Common myeloid progenitor, CD34-positive (primary cell): ENCODE measurements at regions not wholly inside any gene's neighbourhood (a gene's known extent, or its start where the extent isn't known, plus 50 kb on each side); places are given as distances from the start of the nearest gene placed in this dataset.
A peak's percentile ranks its signal among the peaks of the same experiment; 100 is the strongest.

Experiments
- CTCF ChIA-PET: fragments of 350-600 bp; sonication (Branson Sonifier 250); formaldehyde crosslinking; loops from one replicate; lab custom pipeline; 2021; ENCODE audit warnings: antibody characterized with exemption; lab: Charles Lee
- POLR2A ChIA-PET: fragments of 350-600 bp; sonication (Branson Sonifier 250); formaldehyde crosslinking; loops from one replicate; lab custom pipeline; 2021; ENCODE audit warnings: antibody characterized with exemption; lab: Charles Lee
- DNase-seq, 3 donors: peaks; one replicate each; pipeline versions ENCODE4 v3.0.0 to v3.0.0-alpha.2; 2013
- H3K27ac ChIP-seq, 2 experiments: 1 replicate in 1 of 2; 2 replicates in 1 of 2; pipeline ENCODE4 v1.7.0; 2013; ENCODE audit warnings: inconsistent platforms in 2 of 2, low read length in 2 of 2, mild to moderate bottlenecking in 2 of 2, low read depth in 1 of 2, moderate library complexity in 1 of 2; ENCODE audit not compliant: severe bottlenecking in 2 of 2, insufficient read depth in 1 of 2, poor library complexity in 1 of 2
- H3K27me3 ChIP-seq, 5 experiments: replicated peaks in 2 of 5; 1 replicate in 3 of 5; 2 replicates in 2 of 5; pipeline versions ENCODE4 v1.6.1 to v1.7.0; 2013; ENCODE audit warnings: low read length in 4 of 5, mild to moderate bottlenecking in 2 of 5, moderate library complexity in 2 of 5, inconsistent platforms in 1 of 5; ENCODE audit not compliant: insufficient read depth in 5 of 5, control insufficient read depth in 4 of 5
- H3K36me3 ChIP-seq, 4 experiments: 1 replicate in 2 of 4; 2 replicates in 2 of 4; pipeline versions ENCODE4 v1.6.1 to v1.7.0; 2013; ENCODE audit warnings: low read length in 3 of 4, control low read depth in 1 of 4, mild to moderate bottlenecking in 1 of 4; ENCODE audit not compliant: control insufficient read depth in 4 of 4, insufficient read depth in 4 of 4
- H3K4me1 ChIP-seq, 4 experiments: 1 replicate in 3 of 4; 2 replicates in 1 of 4; pipeline versions ENCODE4 v1.6.1 to v1.7.1; 2013; ENCODE audit warnings: low read length in 3 of 4, mild to moderate bottlenecking in 3 of 4, control low read depth in 1 of 4, inconsistent platforms in 1 of 4, moderate library complexity in 1 of 4; ENCODE audit not compliant: control insufficient read depth in 4 of 4, insufficient read depth in 4 of 4; ENCODE audit errors: control extremely low read depth in 1 of 4
- H3K4me3 ChIP-seq, 7 experiments: 1 replicate in 4 of 7; 2 replicates in 3 of 7; pipeline versions ENCODE4 v1.5.1 to v1.7.0; 2013; ENCODE audit warnings: mild to moderate bottlenecking in 7 of 7, low read length in 6 of 7, moderate library complexity in 6 of 7, inconsistent platforms in 2 of 7, low read depth in 2 of 7, control low read depth in 1 of 7; ENCODE audit not compliant: insufficient read depth in 4 of 7, control insufficient read depth in 1 of 7; ENCODE audit errors: extremely low read depth in 1 of 7
- H3K9me3 ChIP-seq, 5 experiments: 1 replicate in 4 of 5; 2 replicates in 1 of 5; pipeline versions ENCODE4 v1.6.1 to v1.7.1; 2013; ENCODE audit warnings: low read length in 4 of 5, mild to moderate bottlenecking in 2 of 5, inconsistent platforms in 1 of 5, low read depth in 1 of 5, moderate library complexity in 1 of 5; ENCODE audit not compliant: control insufficient read depth in 4 of 5, insufficient read depth in 2 of 5; ENCODE audit errors: control extremely low read depth in 1 of 5
- WGBS: methylation state at CpG from one replicate; pipeline ENCODE4 v1.1.5; 2013; ENCODE audit not compliant: insufficient coverage; 5-methylcytosine and 5-hydroxymethylcytosine counted together

DNA sequence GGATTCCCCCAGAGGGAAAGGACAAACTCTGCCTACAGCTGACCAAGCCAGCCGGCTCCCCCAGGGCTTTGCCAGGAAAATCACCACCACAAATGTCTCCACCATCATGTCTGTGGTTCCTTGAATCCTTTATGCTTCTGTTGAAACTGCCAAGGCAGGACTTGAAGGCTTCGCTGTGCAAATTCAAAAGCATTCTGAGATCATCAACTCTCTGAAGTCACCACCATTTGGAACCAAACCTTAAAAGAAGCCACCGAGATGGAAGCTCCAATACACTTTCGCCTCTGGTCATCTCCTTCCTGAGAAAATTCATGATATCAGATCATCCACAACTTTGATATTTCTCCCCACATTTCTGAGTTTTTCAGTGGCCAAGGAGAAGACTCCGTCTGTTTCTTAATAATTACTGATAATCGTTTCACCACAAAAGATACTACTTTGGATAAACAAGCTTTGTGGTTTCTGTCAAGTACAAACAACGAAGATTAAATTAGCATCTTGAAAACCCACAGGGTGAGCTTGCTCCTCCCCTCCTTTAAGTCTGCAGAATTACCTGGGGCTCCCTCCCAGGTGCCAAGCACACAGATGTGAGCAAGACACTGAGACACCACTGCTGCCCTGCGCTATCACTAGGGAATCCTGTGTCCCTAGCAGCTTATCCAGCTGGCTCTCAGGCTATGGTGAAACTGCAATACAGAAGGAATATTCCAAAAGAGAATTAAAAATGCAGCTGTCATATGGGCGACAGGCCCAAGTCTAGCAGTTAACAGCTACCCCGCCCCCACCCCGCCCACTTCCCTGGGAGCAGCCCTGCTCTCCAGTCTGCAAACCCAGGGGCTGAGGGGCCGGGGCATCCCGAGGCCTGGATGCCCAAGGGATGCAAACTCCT lies 125.0 kb upstream of the TBL1X start:
- peak in 2 of 3 donors; percentile 20 to 36 for DNase-seq
- Histone ChIP-seq H3K9me3 (no peaks in the 10 kb centered on the region), H3K27me3 (no peaks in the 10 kb centered on the region), H3K4me3 (no peak overlapping the region), H3K4me1 (peaks cover 0 to 40% (median 28%) of the 10 kb centered on the region in 4 experiments), H3K27ac (no peak overlapping the region), H3K36me3 (no peaks in the 10 kb centered on the region)
- CTCF ChIA-PET = interaction anchor here (1.2 to 1.4 kb wide), 2 partner anchors 10 to 30 kb away, joined by 3 to 4 read pairs; no protein-coding TSS in a partner anchor
- 50% methylated on average over 11 of the region's 13 CpGs for WGBS
- POLR2A ChIA-PET = no interaction called here

DNA sequence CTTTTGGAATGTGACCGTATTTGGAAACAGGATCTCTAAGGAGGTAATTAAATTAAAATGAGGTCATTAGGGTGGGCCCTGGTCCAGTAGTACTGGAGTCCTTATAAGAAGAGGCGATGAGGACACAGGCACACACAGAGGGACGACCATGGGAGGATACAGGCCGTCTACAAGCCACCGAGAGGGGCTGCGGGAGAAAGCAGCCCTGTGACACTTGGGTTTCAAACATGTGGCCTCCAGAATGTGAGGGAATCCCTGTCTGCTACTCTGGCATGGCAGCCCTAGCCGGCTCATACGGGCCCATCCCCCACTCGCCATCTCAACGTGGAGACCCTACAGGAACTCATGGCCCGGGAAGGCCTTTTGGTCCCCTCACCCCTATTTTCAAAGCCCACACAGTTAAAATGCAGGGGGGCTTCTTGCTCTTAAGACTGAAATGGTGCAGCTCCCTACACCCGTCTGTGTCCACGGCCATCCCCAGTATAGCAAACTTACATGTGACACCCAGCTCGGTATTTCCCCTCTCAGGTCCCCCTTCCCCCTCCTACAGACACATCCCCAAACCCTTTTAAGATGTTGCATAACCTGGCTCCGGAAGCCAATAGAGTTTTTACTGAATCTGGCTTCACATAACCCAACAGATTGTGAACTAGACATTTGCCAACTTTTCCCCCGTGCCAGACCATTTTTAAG lies 124.1 kb upstream of the TBL1X start:
- H3K36me3 ChIP-seq = no peaks in the 10 kb centered on the region
- H3K27ac ChIP-seq = peak overlapping the region in 1 of 2 experiments; percentile 52
- no peaks in the 10 kb centered on the region for H3K27me3 ChIP-seq
- ChIA-PET POLR2A (no interaction called here), CTCF (interaction anchor here (1.4 kb wide), 1 partner anchor 9 kb away, joined by 4 read pairs; no protein-coding TSS in a partner anchor)
- DNase-seq = peak; percentile 34 to 84 (median 80)
- WGBS = 27% methylated on average over 14 of the region's 16 CpGs
- peak overlapping the region in 5 of 7 experiments; percentile 29 to 62 (median 55) for H3K4me3 ChIP-seq
- H3K9me3 ChIP-seq = no peaks in the 10 kb centered on the region
- H3K4me1 ChIP-seq = peaks cover 0 to 40% (median 28%) of the 10 kb centered on the region in 4 experiments

DNA sequence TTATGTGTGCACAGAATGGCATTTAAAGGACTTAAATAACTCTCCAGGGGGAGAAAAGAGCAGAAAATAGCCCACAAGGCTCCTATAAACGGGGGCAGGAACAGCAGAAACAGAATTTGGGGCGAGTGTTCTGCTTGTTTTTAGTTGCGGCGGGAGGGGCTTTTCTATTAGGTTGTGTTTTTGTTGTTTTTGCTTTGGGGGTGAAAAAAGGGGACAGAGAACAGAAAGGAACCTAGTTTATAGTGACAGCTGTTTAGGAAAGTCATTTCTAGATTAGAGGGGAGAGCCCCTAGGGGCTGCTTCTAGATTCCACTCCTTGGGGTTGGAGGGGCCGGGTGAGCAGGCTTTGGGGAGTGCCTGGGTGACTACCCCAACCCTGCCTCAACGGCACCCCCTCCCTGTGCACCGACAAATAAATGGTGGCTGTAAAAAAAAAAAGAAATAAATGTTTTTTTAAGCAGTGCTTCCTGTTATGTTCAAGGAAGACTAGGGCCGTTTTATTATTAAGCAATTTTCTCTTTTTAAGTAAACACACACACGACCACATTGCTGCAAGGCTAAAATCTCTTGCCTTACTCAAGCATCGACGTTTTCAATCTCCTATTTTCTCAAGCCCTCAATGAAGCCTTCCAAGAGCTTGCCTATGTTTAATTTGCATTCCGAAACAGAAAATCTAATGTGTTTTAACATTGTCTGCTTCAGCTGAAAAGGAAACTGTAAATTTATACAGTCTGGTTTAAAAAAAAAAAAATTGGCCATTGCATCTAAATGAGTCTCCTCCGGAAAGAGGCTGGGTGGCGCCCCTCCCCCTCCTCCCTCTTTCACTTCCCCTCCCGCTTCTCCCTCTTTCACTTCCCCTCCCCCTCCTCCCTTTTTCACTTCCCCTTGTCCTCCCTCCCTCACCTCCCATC lies 123.3 kb upstream of the TBL1X start:
- Histone ChIP-seq H3K27ac (peak overlapping the region in 1 of 2 experiments; percentile 52), H3K4me3 (peak overlapping the region in 6 of 7 experiments; percentile 30 to 62 (median 49)), H3K9me3 (no peaks in the 10 kb centered on the region), H3K27me3 (no peaks in the 10 kb centered on the region), H3K4me1 (peaks cover 0 to 40% (median 28%) of the 10 kb centered on the region in 4 experiments), H3K36me3 (no peaks in the 10 kb centered on the region)
- peak; percentile 58 to 83 (median 80) for DNase-seq
- ChIA-PET CTCF (interaction anchor here (1.4 kb wide), 1 partner anchor 8 kb away, joined by 4 read pairs; no protein-coding TSS in a partner anchor), POLR2A (interaction anchor here (0.8 kb wide), 1 partner anchor 122 kb away, joined by 5 read pairs; no protein-coding TSS in a partner anchor)
- 4% methylated on average over 8 of the region's 15 CpGs for whole genome bisulfite sequencing

DNA sequence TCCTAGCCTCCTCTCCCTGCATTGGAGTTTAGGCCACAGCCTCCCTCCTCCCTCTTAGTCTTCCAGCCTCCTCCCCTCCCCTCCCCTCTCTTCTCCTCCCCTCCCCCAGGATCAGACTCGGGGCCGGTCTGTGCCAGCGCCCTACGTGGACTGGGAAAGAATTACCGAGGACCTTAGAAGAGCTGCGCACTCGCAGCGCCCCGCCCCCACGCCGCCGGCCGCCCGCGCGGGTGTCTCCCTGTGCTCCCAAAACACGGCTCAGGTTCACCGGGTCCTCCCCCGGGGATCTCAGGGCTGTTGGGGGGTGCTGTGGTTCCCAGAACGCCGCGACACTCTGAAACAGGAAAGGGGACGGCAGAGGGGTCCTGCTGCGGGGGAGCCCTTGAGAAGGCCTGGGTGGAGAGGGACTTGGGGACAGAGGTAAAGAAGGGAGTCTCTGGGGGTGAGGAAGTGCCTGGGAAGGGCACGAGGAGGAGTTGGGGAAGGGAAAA lies 122.3 kb upstream of the TBL1X start:
- Histone ChIP-seq H3K27me3 (no peaks in the 10 kb centered on the region), H3K4me1 (peaks cover 0 to 40% (median 28%) of the 10 kb centered on the region in 4 experiments), H3K36me3 (no peaks in the 10 kb centered on the region), H3K9me3 (no peaks in the 10 kb centered on the region), H3K27ac (no peak overlapping the region), H3K4me3 (peak overlapping the region in 6 of 7 experiments; percentile 6 to 72 (median 50))
- 10% methylated on average over 19 of the region's 25 CpGs for WGBS
- POLR2A ChIA-PET = no interaction called here
- DNase-seq = peak; percentile 71 to 83 (median 82)
- CTCF ChIA-PET = no interaction called here

GRCh38 chrX:9343971-9344370 lies 120.9 kb upstream of the TBL1X start:
- Histone ChIP-seq H3K36me3 (no peaks in the 10 kb centered on the region), H3K4me1 (peaks cover 0 to 40% (median 28%) of the 10 kb centered on the region in 4 experiments), H3K27me3 (no peaks in the 10 kb centered on the region), H3K4me3 (no peak overlapping the region), H3K9me3 (no peaks in the 10 kb centered on the region), H3K27ac (no peak overlapping the region)
- ChIA-PET CTCF (interaction anchor here (1.0 kb wide), 1 partner anchor 119 kb away, joined by 3 read pairs; no protein-coding TSS in a partner anchor), POLR2A (no interaction called here)
- WGBS = 100% methylated on average over 1 of the region's 7 CpGs
- DNase-seq = no peak

- H3K27me3 ChIP-seq = no peaks in the 10 kb centered on the region
- CTCF ChIA-PET = no interaction called here
- H3K27ac ChIP-seq = no peak overlapping the region
- POLR2A ChIA-PET = no interaction called here
- H3K4me1 ChIP-seq = peaks cover 3 to 44% (median 25%) of the 10 kb centered on the region in 4 experiments
- no peaks in the 10 kb centered on the region for H3K9me3 ChIP-seq
- H3K36me3 ChIP-seq = no peaks in the 10 kb centered on the region
- DNase-seq = no peak
- no peak overlapping the region for H3K4me3 ChIP-seq
- WGBS = 100% methylated on average over 1 of the region's 8 CpGs
Observed at GRCh38 chrX:9345957-9346356, 118.9 kb upstream of the TBL1X start.
